GM12878 (cell line): ENCODE measurements at regions not wholly inside any gene's neighbourhood (a gene's known extent, or its start where the extent isn't known, plus 50 kb on each side); places are given as distances from the start of the nearest gene placed in this dataset.

ENCODE experiments used
- ATAC-seq: fragments of 200-7000 bp; cut with Tn5 transposase; 3 replicates; pipeline ENCODE4 v1.9.1; 2020; ENCODE audit warnings: mild to moderate bottlenecking, moderate library complexity
- BruUV-seq: library from RNA; stranded (reverse); fragments of 400-500 nt; replicated peaks from 2 replicates; lab custom pipeline; 2021; lab: Mats Ljungman, UMichigan
- CTCF ChIA-PET: fragments of 300-600 bp; sonication (Branson Sonifier 250); formaldehyde crosslinking; extraction: SDS; loops from one replicate; lab custom pipeline; 2021; ENCODE audit warnings: inconsistent platforms; lab: Yijun Ruan, JAX
- POLR2A ChIA-PET: fragments of 350-600 bp; formaldehyde crosslinking; extraction: SDS; loops from one replicate; lab custom pipeline; 2021; ENCODE audit warnings: inconsistent platforms; lab: Charles Lee
- RAD21 ChIA-PET: fragments of 300-600 bp; sonication (Branson Sonifier 250); formaldehyde crosslinking; loops from one replicate; lab custom pipeline; 2023; ENCODE audit warnings: antibody characterized with exemption; ENCODE audit not compliant: unreplicated experiment; lab: Charles Lee
- SMC1A ChIA-PET: fragments of 300-600 bp; sonication (Branson Sonifier 250); formaldehyde crosslinking; loops from one replicate; lab custom pipeline; 2023; ENCODE audit not compliant: unreplicated experiment, uncharacterized antibody; lab: Charles Lee
- DNase-seq: peaks from one replicate; pipeline ENCODE4 v3.0.0-alpha.2; 2011; ENCODE audit warnings: low read depth, low spot score
- FAIRE-seq: peaks from 3 replicates; lab custom pipeline; 2011; peaks lifted over from hg19 to GRCh38; lab: Jason Lieb, UNC
- H2AFZ ChIP-seq: 2 replicates; pipeline ENCODE4 v1.6.0; 2011; ENCODE audit warnings: low read depth, low read length, control low read depth; ENCODE audit not compliant: control insufficient read depth
- H3K27ac ChIP-seq: 2 replicates; pipeline ENCODE4 v1.5.1; 2011; ENCODE audit warnings: control low read depth; ENCODE audit not compliant: control insufficient read depth, insufficient read depth
- H3K27me3 ChIP-seq, 2 experiments: replicated peaks in 1 of 2; 2 replicates each; pipeline versions ENCODE4 v1.6.0 to v1.6.1; 2011; ENCODE audit warnings: low read length in 1 of 2; ENCODE audit not compliant: control insufficient read depth in 2 of 2, insufficient read depth in 2 of 2
- H3K36me3 ChIP-seq, 2 experiments: 2 replicates each; pipeline ENCODE4 v1.5.1; 2011; ENCODE audit warnings: low read length in 1 of 2; ENCODE audit not compliant: control insufficient read depth in 2 of 2, insufficient read depth in 2 of 2
- H3K4me1 ChIP-seq: 2 replicates; pipeline ENCODE4 v1.6.1; 2011; ENCODE audit warnings: mild to moderate bottlenecking, low read length, moderate library complexity, mixed read lengths; ENCODE audit not compliant: control insufficient read depth, insufficient read depth
- H3K4me2 ChIP-seq: 2 replicates; pipeline ENCODE4 v1.6.0; 2011; ENCODE audit warnings: control low read depth; ENCODE audit not compliant: control insufficient read depth, insufficient read depth
- H3K4me3 ChIP-seq: fragments of 200-600 bp; sonication (generic); 2 replicates; pipeline ENCODE4 v1.5.1; 2016
- H3K79me2 ChIP-seq: 2 replicates; pipeline ENCODE4 v1.6.0; 2011; ENCODE audit warnings: low read length; ENCODE audit not compliant: control insufficient read depth, insufficient read depth
- H3K9ac ChIP-seq: 2 replicates; pipeline ENCODE4 v1.8.0; 2011; ENCODE audit warnings: low read length, control low read depth, mixed read lengths; ENCODE audit not compliant: control insufficient read depth, insufficient read depth
- H3K9me3 ChIP-seq: replicated peaks from 3 replicates; pipeline ENCODE4 v1.5.1; 2011; ENCODE audit warnings: mild to moderate bottlenecking, low read length; ENCODE audit not compliant: control insufficient read depth, insufficient read depth
- H4K20me1 ChIP-seq: 2 replicates; pipeline ENCODE4 v1.6.0; 2011; ENCODE audit not compliant: control insufficient read depth, insufficient read depth
- ETV6 ChIP-seq, 2 experiments: fragments of 450-650 bp in 1 of 2; IDR thresholded peaks in 1 of 2; conservative IDR thresholded peaks in 1 of 2; 2 replicates each; pipeline ENCODE4 v1.6.1; 2014; ENCODE audit warnings: antibody characterized with exemption in 1 of 2, borderline replicate concordance in 1 of 2, low read depth in 1 of 2, mild to moderate bottlenecking in 1 of 2, moderate library complexity in 1 of 2
- EZH2 ChIP-seq: IDR thresholded peaks from 2 replicates; pipeline ENCODE4 v1.6.1; 2012; ENCODE audit warnings: low read depth, mild to moderate bottlenecking, control low read depth, inconsistent platforms, low read length, borderline replicate concordance; ENCODE audit not compliant: control insufficient read depth
- KDM1A ChIP-seq: fragments of 200-600 bp; sonication (generic); IDR thresholded peaks from 2 replicates; pipeline ENCODE4 v1.6.1; 2016; ENCODE audit warnings: borderline replicate concordance
- MEF2A ChIP-seq: IDR thresholded peaks from 2 replicates; pipeline ENCODE4 v1.6.1; 2011; ENCODE audit warnings: low read depth, mild to moderate bottlenecking, low read length, moderate library complexity; ENCODE audit not compliant: insufficient read depth
- MXI1 ChIP-seq: fragments of 150-350 bp; IDR thresholded peaks from 2 replicates; pipeline ENCODE4 v1.6.1; 2011; ENCODE audit warnings: low read depth, mild to moderate bottlenecking, inconsistent platforms, low read length, improper control_type of control experiment
- SMAD5 ChIP-seq: IDR thresholded peaks from 2 replicates; pipeline ENCODE4 v1.6.1; 2016; ENCODE audit warnings: antibody characterized with exemption, low read depth
- ZSCAN29 ChIP-seq: fragments of 450-650 bp; IDR thresholded peaks from 2 replicates; pipeline ENCODE4 v1.6.1; 2017; ENCODE audit warnings: mild to moderate bottlenecking, moderate library complexity
- WGBS: methylation state at CpG from one replicate; pipeline ENCODE4 v1.1.6; 2016; ENCODE audit warnings: low lambda C conversion rate; ENCODE audit not compliant: insufficient replicate concordance, insufficient coverage; ENCODE audit errors: missing lambda C conversion rate; 5-methylcytosine and 5-hydroxymethylcytosine counted together
- in situ Hi-C: fragments of 300-500 bp; cut with MboI; formaldehyde crosslinking; loops from 9 replicates; pipeline ENCODE4 v1.14.3; 2018; ENCODE audit warnings: mixed read lengths
- intact Hi-C: fragments of 100-400 bp; cut with micrococcal nuclease; formaldehyde crosslinking; loops from one replicate; pipeline ENCODE4 v1.14.2; 2022; ENCODE audit not compliant: unreplicated experiment

DNA sequence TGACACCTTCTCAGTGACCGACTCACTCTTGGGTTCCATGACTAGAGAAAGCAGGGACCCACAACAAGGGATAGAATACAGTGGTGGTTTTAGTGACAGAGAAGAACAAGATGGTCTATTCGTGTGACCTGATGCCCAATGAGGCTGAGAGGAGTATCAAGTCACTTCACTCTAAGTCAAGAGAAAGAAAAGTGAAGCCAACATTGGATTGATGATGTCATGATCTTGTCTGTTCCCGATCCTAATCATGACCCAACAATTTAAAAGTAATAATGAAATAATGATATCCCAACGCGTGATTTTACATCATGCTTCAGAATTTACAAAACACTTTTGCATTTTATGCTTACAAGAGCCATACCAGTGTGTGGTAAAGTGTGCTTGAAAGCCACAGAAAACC, 155.6 kb upstream of the POU3F3 start:
- Histone ChIP-seq H3K36me3 (no peaks in the 10 kb centered on the region), H3K4me1 (no peaks in the 10 kb centered on the region), H2AFZ (no peak overlapping the region), H4K20me1 (no peaks in the 10 kb centered on the region), H3K4me3 (no peak overlapping the region), H3K9ac (no peak overlapping the region), H3K9me3 (no peaks in the 10 kb centered on the region), H3K79me2 (no peaks in the 10 kb centered on the region)
- no peak for ATAC-seq
- intact Hi-C loops: no loop called here
- ChIA-PET RAD21 (no interaction called here), SMC1A (no interaction called here)
- in situ Hi-C loops: no loop called here
- TF ChIP-seq SMAD5 (no peak), MXI1 (no peak), EZH2 (no peak), ETV6 (conservative IDR thresholded peaks at IDR 0.05 in 1 of 2, IDR thresholded peaks at IDR 0.05 in 1 of 2; ENCODE audit: borderline replicate concordance in 1 of 2, low read depth in 1 of 2) (no peak), ZSCAN29 (no peak)
- TF ChIP-seq, all 136 proteins: peak for 0
- DNase-seq (no peak), FAIRE-seq (no peak)
- 32% methylated on average over 5 of the region's 5 CpGs for WGBS
- CTCF ChIA-PET: no interaction called here
- POLR2A ChIA-PET: no interaction called here
- no peak overlapping the region for H3K27ac ChIP-seq
- BruUV-seq: no TSS peak
- H3K27me3 ChIP-seq: no peaks in the 10 kb centered on the region; a peak in 1 of 4 replicates
- no peak overlapping the region for H3K4me2 ChIP-seq

DNA sequence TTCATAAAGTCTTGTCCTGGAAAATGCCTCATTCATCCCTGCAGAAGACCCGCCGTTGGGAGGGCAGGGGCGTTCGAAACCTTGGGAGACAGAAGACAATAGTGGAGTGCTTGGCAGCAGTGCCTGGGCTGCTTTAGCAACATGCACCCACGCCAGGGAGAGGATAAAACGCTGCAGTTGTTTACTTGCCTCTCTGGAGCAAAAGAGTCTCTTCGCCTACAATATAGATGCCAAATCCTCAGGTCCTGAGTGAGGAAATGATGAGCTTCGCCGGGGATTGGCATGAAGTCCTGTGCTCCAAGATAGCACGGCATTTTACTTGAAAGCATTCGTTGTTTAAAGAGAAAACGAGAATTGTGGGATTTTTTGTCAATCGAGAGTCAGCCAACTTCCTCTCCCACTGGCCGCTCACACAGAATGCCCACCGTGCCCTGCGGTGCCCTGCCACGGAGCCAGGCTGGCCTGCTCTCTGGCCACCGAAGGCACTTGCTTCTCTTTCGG, 152.5 kb upstream of the POU3F3 start:
- ChIA-PET CTCF (no interaction called here), POLR2A (no interaction called here), SMC1A (no interaction called here), RAD21 (no interaction called here)
- in situ Hi-C loops (no loop called here), intact Hi-C loops (no loop called here)
- FAIRE-seq (no peak), ATAC-seq (no peak), DNase-seq (no peak)
- Histone ChIP-seq H3K4me2 (no peak overlapping the region), H3K79me2 (no peaks in the 10 kb centered on the region), H3K27ac (no peak overlapping the region), H2AFZ (no peak overlapping the region), H4K20me1 (no peaks in the 10 kb centered on the region), H3K27me3 (no peaks in the 10 kb centered on the region; a peak in 1 of 4 replicates), H3K36me3 (no peaks in the 10 kb centered on the region), H3K4me1 (no peaks in the 10 kb centered on the region), H3K9ac (no peak overlapping the region), H3K9me3 (no peaks in the 10 kb centered on the region), H3K4me3 (no peak overlapping the region)
- no TSS peak for BruUV-seq
- WGBS: 41% methylated on average over 19 of the region's 19 CpGs
- TF ChIP-seq MEF2A (no peak), KDM1A (no peak)
